ENCODE measurements at regions not wholly inside any gene's neighbourhood (a gene's known extent, or its start where the extent isn't known, plus 50 kb on each side); places are given as distances from the start of the nearest gene placed in this dataset.

GRCh38 chr18:45379903-45380302, 235.4 kb upstream of the SLC14A2 start:
- H3K27ac ChIP-seq (ENCODE audit: low read depth, low read length, poor library complexity, severe bottlenecking) = no peak overlapping the region
- H3K9me3 ChIP-seq (ENCODE audit: low read depth, low read length, poor library complexity, severe bottlenecking) = no peaks in the 10 kb centered on the region
- BruUV-seq (replicated peaks) = no TSS peak
- TF ChIP-seq CTCF (conservative IDR thresholded peaks at IDR 0.05; ENCODE audit: low read depth, low read length) (no peak), EZH2 (IDR thresholded peaks at IDR 0.05; ENCODE audit: borderline replicate concordance, low read depth, low read length, poor library complexity, severe bottlenecking) (no peak)
- H3K36me3 ChIP-seq (ENCODE audit: insufficient read depth, low read length, poor library complexity, severe bottlenecking) = no peaks in the 10 kb centered on the region
- ChIA-PET POLR2A (ENCODE audit: low non-redundant PET) (no interaction called here), CTCF (no interaction called here)
- H3K4me1 ChIP-seq (ENCODE audit: insufficient read depth, low read length, poor library complexity, severe bottlenecking) = no peaks in the 10 kb centered on the region
- no peak for DNase-seq (ENCODE audit: low spot score)
- H3K27me3 ChIP-seq (replicated peaks; ENCODE audit: insufficient read depth, low read depth, low read length, poor library complexity) = no peaks in the 10 kb centered on the region
- H3K4me3 ChIP-seq (ENCODE audit: low read depth, low read length, poor library complexity, severe bottlenecking) = no peak overlapping the region
- intact Hi-C loops (cut with micrococcal nuclease; ENCODE audit: unreplicated experiment) = loop anchor here (5.0 to 10.0 kb wide), 2 partner anchors 705 to 1248 kb away; no protein-coding TSS in a partner anchor

GRCh38 chr18:45381282-45381681, 234.0 kb upstream of the SLC14A2 start:
- H3K27ac ChIP-seq (ENCODE audit: low read depth, low read length, poor library complexity, severe bottlenecking) = no peak overlapping the region
- no TSS peak for BruUV-seq (replicated peaks)
- ChIA-PET POLR2A (ENCODE audit: low non-redundant PET) (no interaction called here), CTCF (no interaction called here)
- H3K27me3 ChIP-seq (replicated peaks; ENCODE audit: insufficient read depth, low read depth, low read length, poor library complexity) = no peaks in the 10 kb centered on the region
- H3K4me1 ChIP-seq (ENCODE audit: insufficient read depth, low read length, poor library complexity, severe bottlenecking) = no peaks in the 10 kb centered on the region
- DNase-seq (ENCODE audit: low spot score) = no peak
- H3K4me3 ChIP-seq (ENCODE audit: low read depth, low read length, poor library complexity, severe bottlenecking) = no peak overlapping the region
- no peaks in the 10 kb centered on the region for H3K36me3 ChIP-seq (ENCODE audit: insufficient read depth, low read length, poor library complexity, severe bottlenecking)
- intact Hi-C loops (cut with micrococcal nuclease; ENCODE audit: unreplicated experiment) = loop anchor here (5.0 to 10.0 kb wide), 2 partner anchors 706 to 1249 kb away; no protein-coding TSS in a partner anchor
- H3K9me3 ChIP-seq (ENCODE audit: low read depth, low read length, poor library complexity, severe bottlenecking) = no peaks in the 10 kb centered on the region
- TF ChIP-seq CTCF (conservative IDR thresholded peaks at IDR 0.05; ENCODE audit: low read depth, low read length) (no peak), EZH2 (IDR thresholded peaks at IDR 0.05; ENCODE audit: borderline replicate concordance, low read depth, low read length, poor library complexity, severe bottlenecking) (no peak)

- no peak for DNase-seq (ENCODE audit: low spot score)
- H3K4me1 ChIP-seq (ENCODE audit: insufficient read depth, low read length, poor library complexity, severe bottlenecking) = no peaks in the 10 kb centered on the region
- no peaks in the 10 kb centered on the region for H3K9me3 ChIP-seq (ENCODE audit: low read depth, low read length, poor library complexity, severe bottlenecking)
- intact Hi-C loops (cut with micrococcal nuclease; ENCODE audit: unreplicated experiment) = loop anchor here (5.0 to 10.0 kb wide), 2 partner anchors 708 to 1251 kb away; no protein-coding TSS in a partner anchor
- no peaks in the 10 kb centered on the region for H3K27me3 ChIP-seq (replicated peaks; ENCODE audit: insufficient read depth, low read depth, low read length, poor library complexity)
- H3K27ac ChIP-seq (ENCODE audit: low read depth, low read length, poor library complexity, severe bottlenecking) = no peak overlapping the region
- TF ChIP-seq CTCF (conservative IDR thresholded peaks at IDR 0.05; ENCODE audit: low read depth, low read length) = no peak
- TF ChIP-seq EZH2 (IDR thresholded peaks at IDR 0.05; ENCODE audit: borderline replicate concordance, low read depth, low read length, poor library complexity, severe bottlenecking) = no peak
- BruUV-seq (replicated peaks) = no TSS peak
- H3K36me3 ChIP-seq (ENCODE audit: insufficient read depth, low read length, poor library complexity, severe bottlenecking) = no peaks in the 10 kb centered on the region
- H3K4me3 ChIP-seq (ENCODE audit: low read depth, low read length, poor library complexity, severe bottlenecking) = no peak overlapping the region
- CTCF ChIA-PET = no interaction called here
- POLR2A ChIA-PET (ENCODE audit: low non-redundant PET) = no interaction called here
Measured at GRCh38 chr18:45383228-45383627, 232.0 kb upstream of the SLC14A2 start.

Data from A673 (cell line).